OCI-LY1 (cell line): ENCODE measurements at regions not wholly inside any gene's neighbourhood (a gene's known extent, or its start where the extent isn't known, plus 50 kb on each side); places are given as distances from the start of the nearest gene placed in this dataset.

Experiments used
- H2AFZ ChIP-seq: fragments of 200-600 bp; sonication (generic), shearing (Covaris generic); 2 replicates; pipeline ENCODE4 v1.6.0; 2014; ENCODE audit warnings: antibody characterized with exemption, mild to moderate bottlenecking, low read length
- H3F3A ChIP-seq: fragments of 200-600 bp; sonication (generic), shearing (Covaris generic); 2 replicates; pipeline ENCODE4 v1.6.0; 2014; ENCODE audit warnings: mild to moderate bottlenecking, antibody characterized with exemption, low read length, moderate library complexity; ENCODE audit not compliant: insufficient read depth
- H3K27ac ChIP-seq: fragments of 200-600 bp; sonication (generic); 2 replicates; pipeline ENCODE4 v1.5.1; 2014; ENCODE audit warnings: low read length, mixed run types, mild to moderate bottlenecking, low read depth; ENCODE audit not compliant: poor library complexity, severe bottlenecking
- H3K27me3 ChIP-seq: fragments of 200-600 bp; sonication (generic); 2 replicates; pipeline ENCODE4 v1.6.0; 2014; ENCODE audit warnings: antibody characterized with exemption, mild to moderate bottlenecking, low read length, moderate library complexity; ENCODE audit not compliant: insufficient read depth
- H3K36me3 ChIP-seq: fragments of 200-600 bp; sonication (generic); 2 replicates; pipeline ENCODE4 v1.6.1; 2014; ENCODE audit warnings: mild to moderate bottlenecking, antibody characterized with exemption, low read length, moderate library complexity, mixed read lengths; ENCODE audit not compliant: insufficient read depth
- H3K4me1 ChIP-seq: fragments of 200-600 bp; sonication (generic); 2 replicates; pipeline ENCODE4 v1.5.1; 2014; ENCODE audit warnings: mild to moderate bottlenecking, low read length, moderate library complexity; ENCODE audit not compliant: insufficient read depth, severe bottlenecking
- H3K4me2 ChIP-seq: fragments of 200-600 bp; sonication (generic), shearing (Covaris generic); 2 replicates; pipeline ENCODE4 v1.6.1; 2014; ENCODE audit warnings: low read length
- H3K4me3 ChIP-seq: fragments of 200-600 bp; sonication (generic); 2 replicates; pipeline ENCODE4 v1.5.1; 2014; ENCODE audit warnings: low read length, low read depth, mild to moderate bottlenecking, mixed read lengths; ENCODE audit not compliant: poor library complexity, severe bottlenecking
- H3K79me2 ChIP-seq: fragments of 200-600 bp; shearing (Covaris generic); 2 replicates; pipeline ENCODE4 v1.6.1; 2016; ENCODE audit warnings: mixed run types, low read length, mixed read lengths; ENCODE audit not compliant: insufficient read depth
- H3K9ac ChIP-seq: fragments of 200-600 bp; sonication (generic), shearing (Covaris generic); 2 replicates; pipeline ENCODE4 v1.6.1; 2014; ENCODE audit warnings: mild to moderate bottlenecking, low read length, mixed read lengths
- H3K9me2 ChIP-seq: fragments of 200-600 bp; sonication (generic), shearing (Covaris generic); 2 replicates; pipeline ENCODE4 v1.6.1; 2014; ENCODE audit warnings: low read depth, mild to moderate bottlenecking, low read length, mixed read lengths
- H3K9me3 ChIP-seq: fragments of 200-600 bp; shearing (Covaris generic); 2 replicates; pipeline ENCODE4 v1.6.1; 2014; ENCODE audit warnings: low read length, mixed read lengths
- H4K20me1 ChIP-seq: fragments of 200-600 bp; sonication (generic), shearing (Covaris generic); 2 replicates; pipeline ENCODE4 v1.6.0; 2016; ENCODE audit warnings: mild to moderate bottlenecking, low read length; ENCODE audit not compliant: insufficient read depth
- EZH2 ChIP-seq: fragments of 200-600 bp; sonication (generic), shearing (Covaris generic); IDR thresholded peaks from 2 replicates; pipeline ENCODE4 v1.8.0; 2017; ENCODE audit warnings: borderline replicate concordance, mixed run types, mild to moderate bottlenecking, antibody characterized with exemption, low read length, moderate library complexity, mixed read lengths
- TF ChIP-seq, protein P1 (sequence below): fragments of 200-600 bp; sonication (generic), shearing (Covaris generic); IDR thresholded peaks from 2 replicates; pipeline ENCODE4 v1.5.1; 2017; ENCODE audit warnings: mild to moderate bottlenecking, antibody characterized with exemption, low read length, moderate library complexity, mixed read lengths

DNA sequence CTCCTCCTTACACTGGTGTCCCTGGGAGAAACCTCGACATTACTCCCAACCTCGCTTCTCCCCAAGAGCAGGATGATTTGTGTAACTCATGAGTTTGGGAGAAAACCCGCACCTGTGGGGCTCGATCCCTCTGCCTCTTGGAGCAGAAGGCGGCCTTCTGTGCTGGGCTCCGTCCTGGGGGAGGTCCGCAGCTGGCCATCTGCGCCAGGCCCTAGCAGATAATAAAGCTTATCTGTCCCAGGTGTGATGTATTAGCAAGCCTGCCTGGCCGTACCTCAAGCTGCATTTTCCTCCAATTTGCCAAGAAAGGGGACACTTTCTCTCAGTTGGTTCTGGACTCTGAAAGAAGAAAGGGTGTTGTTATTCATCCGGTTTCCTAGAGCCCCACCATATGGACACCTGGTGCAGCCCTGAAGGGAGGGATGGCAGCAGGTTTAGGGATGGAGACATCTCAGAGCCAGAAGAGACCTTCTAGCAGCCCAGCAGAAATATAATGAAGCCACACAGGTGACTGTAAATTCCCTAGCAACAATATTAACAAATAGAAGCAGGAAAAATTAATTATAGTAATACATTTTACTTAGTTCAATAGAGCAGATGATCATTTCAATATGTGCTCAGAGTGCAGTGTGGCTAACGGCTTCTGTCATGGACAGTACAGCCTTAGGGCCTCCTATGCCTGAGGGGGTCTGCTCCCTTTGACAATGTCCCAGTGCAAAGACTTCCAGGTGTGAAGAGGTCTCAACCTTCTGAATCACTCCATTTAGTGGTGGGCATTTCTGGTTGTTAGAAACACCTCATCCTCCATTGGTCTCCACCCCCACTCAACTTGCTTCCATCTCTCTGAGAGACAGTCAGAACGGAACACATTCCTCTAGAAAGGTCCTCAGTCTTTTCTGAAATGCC lies 94.8 kb downstream of the CPN2 start:
- Histone ChIP-seq H4K20me1 (no peaks in the 10 kb centered on the region), H3K4me1 (peaks cover 5% of the 10 kb centered on the region), H3K36me3 (no peaks in the 10 kb centered on the region), H2AFZ (no peak overlapping the region), H3K27me3 (peaks cover 7% of the 10 kb centered on the region; the same call in 1 of the 2 replicates), H3K9ac (no peak overlapping the region), H3F3A (no peaks in the 10 kb centered on the region), H3K27ac (no peak overlapping the region), H3K9me2 (no peaks in the 10 kb centered on the region), H3K4me3 (no peak overlapping the region), H3K4me2 (no peak overlapping the region), H3K79me2 (no peaks in the 10 kb centered on the region), H3K9me3 (peaks cover 6% of the 10 kb centered on the region)
- no peak for TF ChIP-seq EZH2

DNA sequence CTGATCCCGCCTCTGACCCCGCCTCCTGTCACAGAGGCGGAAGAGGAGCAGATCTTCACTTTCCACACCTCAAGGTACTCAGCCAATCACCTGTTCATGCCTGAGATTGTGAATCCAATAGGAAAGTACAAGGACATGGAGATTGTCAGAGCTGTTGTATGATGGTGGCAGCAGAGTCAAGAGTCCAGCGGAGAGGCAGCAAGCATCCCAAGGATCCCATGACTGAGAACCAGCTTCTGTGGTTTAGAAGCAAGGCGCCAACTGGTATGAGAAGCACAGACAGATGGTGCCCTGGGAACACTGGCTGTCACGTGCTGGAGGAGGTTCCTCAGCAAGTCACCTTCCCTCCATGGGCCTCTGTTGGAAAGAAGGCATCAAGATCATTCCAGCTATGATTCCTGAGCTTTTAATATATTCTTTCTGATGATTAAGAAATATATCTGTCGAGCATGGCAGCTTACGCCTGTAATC lies 93.9 kb downstream of the CPN2 start:
- H3K27me3 ChIP-seq: peaks cover 7% of the 10 kb centered on the region; the same call in 1 of the 2 replicates
- H3K4me3 ChIP-seq: no peak overlapping the region
- H3K9me3 ChIP-seq: peaks cover 6% of the 10 kb centered on the region
- H4K20me1 ChIP-seq: no peaks in the 10 kb centered on the region
- no peaks in the 10 kb centered on the region for H3K36me3 ChIP-seq
- no peaks in the 10 kb centered on the region for H3K79me2 ChIP-seq
- H3K9me2 ChIP-seq: no peaks in the 10 kb centered on the region
- no peak overlapping the region for H3K4me2 ChIP-seq
- no peak overlapping the region for H3K9ac ChIP-seq
- no peaks in the 10 kb centered on the region for H3F3A ChIP-seq
- no peak overlapping the region for H2AFZ ChIP-seq
- H3K4me1 ChIP-seq: peaks cover 5% of the 10 kb centered on the region
- TF ChIP-seq, protein P1, sequence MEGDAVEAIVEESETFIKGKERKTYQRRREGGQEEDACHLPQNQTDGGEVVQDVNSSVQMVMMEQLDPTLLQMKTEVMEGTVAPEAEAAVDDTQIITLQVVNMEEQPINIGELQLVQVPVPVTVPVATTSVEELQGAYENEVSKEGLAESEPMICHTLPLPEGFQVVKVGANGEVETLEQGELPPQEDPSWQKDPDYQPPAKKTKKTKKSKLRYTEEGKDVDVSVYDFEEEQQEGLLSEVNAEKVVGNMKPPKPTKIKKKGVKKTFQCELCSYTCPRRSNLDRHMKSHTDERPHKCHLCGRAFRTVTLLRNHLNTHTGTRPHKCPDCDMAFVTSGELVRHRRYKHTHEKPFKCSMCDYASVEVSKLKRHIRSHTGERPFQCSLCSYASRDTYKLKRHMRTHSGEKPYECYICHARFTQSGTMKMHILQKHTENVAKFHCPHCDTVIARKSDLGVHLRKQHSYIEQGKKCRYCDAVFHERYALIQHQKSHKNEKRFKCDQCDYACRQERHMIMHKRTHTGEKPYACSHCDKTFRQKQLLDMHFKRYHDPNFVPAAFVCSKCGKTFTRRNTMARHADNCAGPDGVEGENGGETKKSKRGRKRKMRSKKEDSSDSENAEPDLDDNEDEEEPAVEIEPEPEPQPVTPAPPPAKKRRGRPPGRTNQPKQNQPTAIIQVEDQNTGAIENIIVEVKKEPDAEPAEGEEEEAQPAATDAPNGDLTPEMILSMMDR: no peak
- no peak for TF ChIP-seq EZH2
- H3K27ac ChIP-seq: no peak overlapping the region

DNA sequence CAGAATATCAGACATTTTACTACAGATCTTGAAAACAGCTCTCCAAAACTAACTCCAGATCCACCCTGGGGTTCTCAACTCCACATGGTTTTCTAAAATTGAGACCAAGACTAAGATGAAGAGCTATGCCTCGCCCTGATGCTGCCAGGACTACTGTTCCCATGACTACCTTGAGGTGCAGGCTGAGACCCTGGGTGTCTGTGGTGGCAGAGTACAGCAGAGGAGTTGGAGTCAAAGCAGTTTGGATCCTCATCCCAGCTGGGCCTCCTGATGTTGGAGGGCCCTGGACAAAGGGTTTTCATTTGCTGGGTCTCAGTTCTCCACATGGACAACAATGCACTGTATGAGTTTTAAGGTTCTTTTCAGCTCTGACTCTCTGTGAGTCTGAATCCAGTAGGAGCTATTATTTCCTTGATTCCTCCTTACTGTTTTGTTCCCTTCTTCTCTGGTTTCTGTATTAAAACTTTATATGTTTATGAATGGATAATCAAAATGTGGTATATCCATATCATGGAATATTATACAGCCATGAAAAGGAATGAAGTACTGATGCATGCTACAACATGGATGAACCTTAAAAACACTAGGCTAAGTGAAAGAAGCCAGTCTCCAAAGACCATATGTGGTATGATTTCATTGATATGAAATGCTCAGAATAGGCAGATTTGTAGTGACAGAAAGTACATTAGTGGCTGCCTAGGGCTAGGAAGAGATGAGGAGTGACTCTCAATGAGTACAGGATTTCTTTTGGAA lies 93.0 kb downstream of the CPN2 start:
- no peak overlapping the region for H3K4me3 ChIP-seq
- no peaks in the 10 kb centered on the region for H3K9me2 ChIP-seq
- no peaks in the 10 kb centered on the region for H3K79me2 ChIP-seq
- no peak overlapping the region for H2AFZ ChIP-seq
- no peak overlapping the region for H3K9ac ChIP-seq
- H3K27me3 ChIP-seq: peaks cover 12% of the 10 kb centered on the region; the same call in 1 of the 2 replicates
- H3K36me3 ChIP-seq: no peaks in the 10 kb centered on the region
- H3K27ac ChIP-seq: no peak overlapping the region
- no peaks in the 10 kb centered on the region for H3F3A ChIP-seq
- peaks cover 6% of the 10 kb centered on the region for H3K9me3 ChIP-seq
- H3K4me1 ChIP-seq: peaks cover 5% of the 10 kb centered on the region
- no peak for TF ChIP-seq EZH2
- TF ChIP-seq, protein P1: no peak
- no peak overlapping the region for H3K4me2 ChIP-seq
- no peaks in the 10 kb centered on the region for H4K20me1 ChIP-seq
